D721Med (cell line): ENCODE measurements at regions not wholly inside any gene's neighbourhood (a gene's known extent, or its start where the extent isn't known, plus 50 kb on each side); places are given as distances from the start of the nearest gene placed in this dataset.
"Not testable (repeated sequence)": the region's sequence is repeated elsewhere in the genome, so short reads cannot be mapped to it uniquely, and the experiment has no call there.

Experiments used
- DNase-seq: peaks from one replicate; pipeline ENCODE4 v3.0.0; 2011; ENCODE audit warnings: low spot score; ENCODE audit not compliant: insufficient read length
- FAIRE-seq: peaks from 2 replicates; lab custom pipeline; 2011; peaks lifted over from hg19 to GRCh38; lab: Jason Lieb, UNC
- TF ChIP-seq, protein P1 (sequence below): IDR thresholded peaks from 2 replicates; pipeline ENCODE4 v1.5.1; 2012; ENCODE audit warnings: mild to moderate bottlenecking, control low read depth; ENCODE audit not compliant: insufficient read depth; ENCODE audit errors: missing control alignments

DNA sequence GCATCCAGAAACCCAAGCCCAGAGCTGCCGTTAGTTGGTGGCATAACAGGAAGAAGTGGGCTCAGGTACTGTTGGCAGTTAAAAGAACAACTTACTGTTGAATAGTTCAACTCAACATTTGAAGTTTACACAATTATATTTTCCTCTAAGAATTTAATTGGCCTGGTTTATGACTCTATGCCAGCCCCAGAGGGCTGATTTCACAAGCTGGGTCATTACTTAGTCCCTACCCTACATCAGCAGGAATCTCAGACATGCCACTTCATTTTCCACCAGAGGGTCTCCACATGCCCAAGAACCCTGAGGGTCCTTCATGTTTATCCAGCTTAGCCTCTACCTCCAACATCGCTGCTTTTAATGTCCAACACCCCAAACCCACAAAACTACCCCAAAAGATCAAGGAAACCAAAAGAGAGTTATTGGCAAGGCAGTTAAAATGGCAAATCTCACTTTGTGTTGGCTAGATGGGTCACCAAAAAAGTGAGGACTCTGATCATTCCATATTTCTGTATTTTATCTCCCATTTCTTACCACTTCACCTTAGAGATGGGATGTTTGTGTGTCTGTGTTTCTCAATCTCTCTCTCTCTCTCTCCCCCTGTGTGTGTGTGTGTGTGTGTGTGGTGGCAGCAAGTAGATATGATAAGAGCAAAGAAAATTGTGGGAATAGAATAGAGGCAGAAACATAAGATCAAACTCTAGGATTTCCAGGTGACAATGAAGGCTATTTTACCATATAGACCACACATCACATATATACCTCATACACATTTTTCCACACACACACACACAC lies 112.5 kb upstream of the TBX18 start:
- TF ChIP-seq, protein P1, sequence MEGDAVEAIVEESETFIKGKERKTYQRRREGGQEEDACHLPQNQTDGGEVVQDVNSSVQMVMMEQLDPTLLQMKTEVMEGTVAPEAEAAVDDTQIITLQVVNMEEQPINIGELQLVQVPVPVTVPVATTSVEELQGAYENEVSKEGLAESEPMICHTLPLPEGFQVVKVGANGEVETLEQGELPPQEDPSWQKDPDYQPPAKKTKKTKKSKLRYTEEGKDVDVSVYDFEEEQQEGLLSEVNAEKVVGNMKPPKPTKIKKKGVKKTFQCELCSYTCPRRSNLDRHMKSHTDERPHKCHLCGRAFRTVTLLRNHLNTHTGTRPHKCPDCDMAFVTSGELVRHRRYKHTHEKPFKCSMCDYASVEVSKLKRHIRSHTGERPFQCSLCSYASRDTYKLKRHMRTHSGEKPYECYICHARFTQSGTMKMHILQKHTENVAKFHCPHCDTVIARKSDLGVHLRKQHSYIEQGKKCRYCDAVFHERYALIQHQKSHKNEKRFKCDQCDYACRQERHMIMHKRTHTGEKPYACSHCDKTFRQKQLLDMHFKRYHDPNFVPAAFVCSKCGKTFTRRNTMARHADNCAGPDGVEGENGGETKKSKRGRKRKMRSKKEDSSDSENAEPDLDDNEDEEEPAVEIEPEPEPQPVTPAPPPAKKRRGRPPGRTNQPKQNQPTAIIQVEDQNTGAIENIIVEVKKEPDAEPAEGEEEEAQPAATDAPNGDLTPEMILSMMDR, result no peak

DNA sequence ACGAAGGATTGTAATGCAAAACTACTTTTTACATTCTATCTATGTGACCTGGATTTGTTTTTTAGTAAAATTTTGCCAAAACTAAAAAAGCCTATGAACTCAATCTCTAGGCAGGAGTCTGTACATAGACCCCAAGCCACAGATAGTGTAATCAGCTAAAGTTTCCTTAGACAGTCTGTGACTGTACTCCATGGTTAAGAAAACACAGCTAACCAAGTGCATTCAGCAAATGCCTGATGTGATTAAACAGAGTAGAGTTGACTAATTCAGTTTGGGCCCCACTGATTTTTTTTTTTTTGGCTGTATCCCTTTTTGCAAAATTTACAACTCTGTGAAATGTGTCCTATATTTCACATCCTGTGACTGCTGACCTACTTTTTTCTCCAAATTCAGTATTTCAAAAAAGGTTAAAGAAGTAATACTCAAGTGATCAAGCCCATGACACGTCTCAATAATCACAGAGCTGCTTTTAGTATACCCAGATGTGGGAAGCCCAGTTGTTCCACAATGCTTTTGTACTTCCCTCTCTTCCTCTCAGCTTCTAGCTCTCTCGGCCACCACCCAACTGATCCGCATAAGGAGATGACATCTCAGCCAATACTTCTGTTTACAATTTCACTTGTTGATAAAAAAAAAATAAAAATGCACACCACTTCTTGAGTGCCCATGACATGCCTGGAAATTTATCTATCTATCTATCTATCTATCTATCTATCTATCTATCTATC lies 108.8 kb upstream of the TBX18 start:
- TF ChIP-seq, protein P1, result no peak
- FAIRE-seq (no peak), DNase-seq (no peak)

More for the DNA sequence above, 112.5 kb upstream of the TBX18 start:
- DNase-seq (no peak), FAIRE-seq (no peak)

DNA sequence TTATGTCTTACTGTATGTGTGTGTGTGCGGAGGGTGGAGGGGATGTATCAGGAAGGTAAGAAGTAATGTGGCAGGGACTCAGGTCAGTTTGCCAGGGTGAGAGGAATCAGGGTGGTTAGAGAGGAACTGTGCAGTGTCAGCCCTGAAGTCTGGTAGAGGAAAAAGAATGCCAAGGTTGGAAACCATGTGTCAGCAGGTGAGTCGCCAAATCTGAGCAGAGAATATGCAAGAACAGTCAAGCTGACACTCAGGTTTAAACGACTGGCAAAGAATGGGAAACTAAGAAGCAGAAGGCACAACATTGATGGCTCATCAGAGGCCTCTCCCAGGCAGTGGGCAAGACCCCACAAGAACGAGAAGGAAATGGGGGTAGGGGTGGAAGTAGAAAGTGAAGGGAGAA lies 107.5 kb upstream of the TBX18 start:
- TF ChIP-seq, protein P1, result no peak
- DNase-seq (no peak), FAIRE-seq (no peak)

DNA sequence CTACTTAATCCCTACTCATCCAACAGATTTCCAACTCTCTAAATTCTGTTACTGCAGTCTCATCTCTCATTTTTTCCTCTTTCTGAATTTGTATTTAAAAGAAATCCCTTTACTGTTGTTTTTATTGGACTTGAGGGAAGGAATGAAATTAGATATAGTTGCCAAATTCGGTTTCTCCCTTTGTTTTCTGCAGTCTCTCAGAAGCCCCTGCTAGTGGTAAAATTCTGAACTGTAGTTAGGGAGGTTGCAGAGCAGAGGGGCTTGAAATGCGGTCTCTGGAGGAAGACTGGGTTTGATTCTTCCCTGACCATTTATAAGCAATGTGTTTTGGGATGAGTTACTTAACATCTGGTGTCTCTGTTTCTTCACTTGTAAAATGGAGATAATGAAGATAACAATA lies 106.3 kb upstream of the TBX18 start:
- no peak for DNase-seq
- TF ChIP-seq, protein P1, result no peak
- FAIRE-seq, result no peak

DNA sequence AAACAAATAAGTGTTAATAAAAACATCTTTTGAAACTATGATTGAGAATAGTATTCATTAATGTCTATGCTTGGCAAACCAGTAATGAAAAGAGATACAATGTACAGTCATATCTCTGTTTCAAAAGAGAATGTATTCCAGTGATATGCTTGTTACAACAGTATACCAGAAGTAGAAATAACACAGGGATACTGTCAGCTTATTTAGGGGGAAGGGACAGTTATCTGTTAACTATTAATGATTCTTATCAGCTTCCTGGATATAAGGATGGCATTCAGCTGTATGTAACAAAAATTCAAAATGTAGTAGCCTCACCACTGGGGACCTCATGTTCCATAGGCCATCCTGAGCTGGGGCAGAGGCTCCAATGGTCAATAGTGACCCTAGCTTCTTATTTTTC lies 103.8 kb upstream of the TBX18 start:
- TF ChIP-seq, protein P1, result no peak
- FAIRE-seq, result no peak
- no peak for DNase-seq

DNA sequence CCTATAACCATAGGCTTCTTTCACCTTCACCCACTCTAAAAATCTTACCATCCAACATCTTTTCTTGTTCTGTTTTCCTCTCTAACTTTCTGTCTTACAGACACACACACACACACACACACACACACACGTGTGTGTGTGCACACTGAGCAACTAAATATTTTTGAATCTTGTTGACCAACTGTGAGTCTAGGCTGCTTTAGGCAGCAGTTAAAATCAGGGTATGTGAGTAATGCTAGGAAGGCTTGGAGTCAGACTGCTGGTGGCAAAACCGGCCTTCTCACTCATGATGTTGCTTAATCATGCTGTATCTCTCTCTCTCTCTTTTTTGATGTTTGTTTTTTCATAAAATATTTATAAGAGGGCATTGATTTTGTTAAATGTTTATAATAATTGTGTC lies 103.1 kb upstream of the TBX18 start:
- DNase-seq, result no peak
- FAIRE-seq, result no peak
- TF ChIP-seq, protein P1, result no peak

DNA sequence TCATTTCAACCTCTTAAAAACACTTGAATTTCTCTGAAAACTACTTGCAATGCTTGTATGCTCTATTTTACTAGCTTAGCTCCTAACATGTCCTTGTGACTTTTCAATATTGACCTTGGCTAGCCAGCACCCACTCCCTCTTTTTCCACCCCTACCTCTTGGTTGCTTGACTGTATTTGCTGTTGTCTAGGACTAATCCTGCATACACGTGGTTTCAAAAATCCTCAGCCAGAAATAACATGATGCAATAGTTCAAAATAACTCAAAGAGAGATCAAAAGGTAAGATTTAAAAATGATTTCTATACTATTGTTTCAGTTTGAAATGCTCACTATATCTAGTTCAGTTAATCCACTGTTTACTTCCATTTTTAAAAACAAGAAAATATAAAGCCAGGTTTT lies 102.3 kb upstream of the TBX18 start:
- DNase-seq, result no peak
- no peak for FAIRE-seq
- TF ChIP-seq, protein P1, result no peak

DNA sequence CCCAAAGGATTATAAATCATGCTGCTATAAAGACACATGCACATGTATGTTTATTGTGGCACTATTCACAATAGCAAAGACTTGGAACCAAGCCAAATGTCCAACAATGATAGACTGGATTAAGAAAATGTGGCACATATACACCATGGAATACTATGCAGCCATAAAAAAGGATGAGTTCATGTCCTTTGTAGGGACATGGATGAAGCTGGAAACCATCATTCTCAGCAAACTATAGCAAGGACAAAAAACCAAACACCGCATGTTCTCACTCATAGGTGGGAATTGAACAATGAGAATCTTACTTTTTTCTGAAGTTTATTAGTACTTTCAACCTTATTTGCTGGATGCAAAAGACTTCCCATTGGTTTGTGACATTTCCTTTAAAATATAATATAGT lies 101.0 kb upstream of the TBX18 start:
- DNase-seq, FAIRE-seq: not testable (repeated sequence)
